ENCODE measurements at regions not wholly inside any gene's neighbourhood (a gene's known extent, or its start where the extent isn't known, plus 50 kb on each side); places are given as distances from the start of the nearest gene placed in this dataset.

DNA sequence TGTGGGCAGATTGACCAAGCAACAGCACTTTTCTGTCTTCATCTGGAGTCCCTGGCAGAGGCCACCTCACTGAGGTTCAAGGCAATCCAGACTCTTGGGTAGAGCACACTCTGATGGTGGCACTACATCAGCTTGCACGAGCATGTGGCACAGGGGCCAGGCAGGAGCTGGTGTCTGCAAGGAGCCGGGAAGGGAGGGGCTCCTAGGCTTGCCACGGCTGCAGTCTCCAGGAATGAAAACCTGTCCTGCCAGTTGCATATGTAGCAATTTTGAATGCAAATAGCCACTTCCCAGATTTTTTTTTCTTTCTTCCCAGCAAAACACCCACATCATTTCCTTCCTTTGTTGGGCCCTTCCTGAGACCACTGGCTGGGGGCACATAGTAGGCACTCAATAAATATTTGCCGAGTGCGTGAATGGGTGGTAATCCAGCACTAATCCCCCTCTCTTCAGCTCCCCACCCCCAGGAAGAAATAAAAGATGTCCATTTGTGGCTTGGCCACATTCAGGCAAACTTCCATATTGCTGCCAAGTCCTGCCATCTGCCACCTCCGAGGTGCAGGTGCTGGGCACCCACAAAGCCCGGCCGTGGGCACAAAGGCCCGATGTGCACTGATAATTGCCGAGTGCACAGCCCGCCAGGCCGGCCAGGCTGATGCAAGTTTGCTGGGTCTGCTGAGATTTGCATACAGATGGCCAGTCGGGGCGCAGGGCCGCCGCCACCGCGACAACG is 72.4 kb downstream of the MYCN start (continued):
- TF ChIP-seq CHD7 (IDR thresholded peaks at IDR 0.05; ENCODE audit: insufficient replicate concordance, low read length) = no peak
- no peak for TF ChIP-seq FOSL1 (IDR thresholded peaks at IDR 0.05; ENCODE audit: insufficient read depth, low read depth, low read length)

Measured in H1 (cell line).